GM10266 (cell line): ENCODE measurements at regions not wholly inside any gene's neighbourhood (a gene's known extent, or its start where the extent isn't known, plus 50 kb on each side); places are given as distances from the start of the nearest gene placed in this dataset.

Source experiments
- DNase-seq: peaks from one replicate; pipeline ENCODE4 v3.0.0; 2012; ENCODE audit errors: extremely low spot score
- CTCF ChIP-seq: IDR thresholded peaks from 2 replicates; pipeline ENCODE4 v1.5.1; 2012; ENCODE audit warnings: mild to moderate bottlenecking, low read depth; ENCODE audit not compliant: control insufficient read depth, insufficient read depth; ENCODE audit errors: missing control alignments

GRCh38 chr11:116511684-116512083, 261.1 kb downstream of the BUD13 start:
- no peak for TF ChIP-seq CTCF
- no peak for DNase-seq

- no peak for DNase-seq
- no peak for TF ChIP-seq CTCF
These were observed 261.7 kb downstream of the BUD13 start for GRCh38 chr11:116510886-116511650.

- no peak for TF ChIP-seq CTCF
- no peak for DNase-seq
These were observed 262.6 kb downstream of the BUD13 start for GRCh38 chr11:116510166-116510565.

GRCh38 chr11:116509551-116509950, 263.2 kb downstream of the BUD13 start:
- no peak for TF ChIP-seq CTCF
- DNase-seq = no peak

- DNase-seq = no peak
- no peak for TF ChIP-seq CTCF
These were observed 264.7 kb downstream of the BUD13 start for GRCh38 chr11:116507849-116508695.

- TF ChIP-seq CTCF = no peak
- no peak for DNase-seq
These were observed 265.8 kb downstream of the BUD13 start for GRCh38 chr11:116507016-116507415.

GRCh38 chr11:116506263-116506825, 266.4 kb downstream of the BUD13 start:
- DNase-seq = no peak
- TF ChIP-seq CTCF = no peak
